ENCODE measurements at regions not wholly inside any gene's neighbourhood (a gene's known extent, or its start where the extent isn't known, plus 50 kb on each side); places are given as distances from the start of the nearest gene placed in this dataset.

- TF ChIP-seq HDAC1 (IDR thresholded peaks at IDR 0.05), result no peak
- TF ChIP-seq ZNF253 (CRISPR knock-in tag; conservative IDR thresholded peaks at IDR 0.05), result no peak
- TF ChIP-seq SETDB1 (IDR thresholded peaks at IDR 0.05; ENCODE audit: low read length), result no peak
- TF ChIP-seq KAT2B (IDR thresholded peaks at IDR 0.05; ENCODE audit: low read depth, low read length), result no peak
- no peak for TF ChIP-seq FOXK2 (conservative IDR thresholded peaks at IDR 0.05 in 1 of 2, IDR thresholded peaks at IDR 0.05 in 1 of 2; ENCODE audit: low read depth in 2 of 2)
- TF ChIP-seq GABPB2 (CRISPR knock-in tag; conservative IDR thresholded peaks at IDR 0.05), result no peak
Observed at GRCh38 chr6:130676773-130677144, 150.4 kb upstream of the SMLR1 start (continued).

GRCh38 chr6:130677312-130677711, 149.9 kb upstream of the SMLR1 start:
- H3K9me3 ChIP-seq (replicated peaks; ENCODE audit: control insufficient read depth, insufficient read depth, low read depth, low read length), result no peaks in the 10 kb centered on the region
- no peak overlapping the region for H2AFZ ChIP-seq (ENCODE audit: low read depth, low read length)
- in situ Hi-C loops (cut with MboI) (no loop called here), intact Hi-C loops (cut with micrococcal nuclease) (no loop called here)
- no TSS peak for BruUV-seq (replicated peaks)
- FAIRE-seq (no peak), DNase-seq (ENCODE audit: extremely low read depth in 1 of 4, low spot score in 3 of 4) (no peak), ATAC-seq (no peak)
- ChIA-PET CTCF (ENCODE audit: low intra/inter-chr PET ratio) (no interaction called here), POLR2A (interaction anchor here (1.0 kb wide), 1 partner anchor 10 kb away, joined by 3 read pairs; no protein-coding TSS in a partner anchor)
- no peak overlapping the region for H3K4me3 ChIP-seq
- H3K4me2 ChIP-seq (ENCODE audit: insufficient read depth, low read length), result no peak overlapping the region
- no peaks in the 10 kb centered on the region for H3K9me1 ChIP-seq (ENCODE audit: control insufficient read depth, insufficient read depth, low read length)
- H3K27ac ChIP-seq (ENCODE audit: extremely low read depth, low read depth, low read length), result no peak overlapping the region
- H3K27me3 ChIP-seq (ENCODE audit: control insufficient read depth in 2 of 2, insufficient read depth in 2 of 2, low read length in 2 of 2), result no peaks in the 10 kb centered on the region
- no peaks in the 10 kb centered on the region for H3K4me1 ChIP-seq (replicated peaks in 1 of 2; ENCODE audit: control insufficient read depth in 2 of 2, insufficient read depth in 2 of 2, low read length in 2 of 2)
- no peaks in the 10 kb centered on the region for H3K36me3 ChIP-seq (ENCODE audit: control insufficient read depth, insufficient read depth, low read length)
- no peak overlapping the region for H3K9ac ChIP-seq (ENCODE audit: insufficient read depth in 1 of 2, low read depth in 2 of 2, low read length in 2 of 2)
- no peaks in the 10 kb centered on the region for H4K20me1 ChIP-seq (replicated peaks; ENCODE audit: control insufficient read depth, insufficient read depth, low read length)
- TF ChIP-seq NONO (IDR thresholded peaks at IDR 0.05; ENCODE audit: low read depth in 2 of 2, low read length in 1 of 2), result no peak
- TF ChIP-seq NUFIP1 (IDR thresholded peaks at IDR 0.05; ENCODE audit: partially characterized antibody), result no peak
- TF ChIP-seq CCNT2 (IDR thresholded peaks at IDR 0.05; ENCODE audit: borderline replicate concordance, extremely low read depth, insufficient read length, low read depth, low read length), result no peak
- TF ChIP-seq MED1 (CRISPR knock-in tag; IDR thresholded peaks at IDR 0.05; ENCODE audit: borderline replicate concordance), result no peak
- no peak for TF ChIP-seq CREB1 (IDR thresholded peaks at IDR 0.05)
- TF ChIP-seq CREB1 (CRISPR knock-in tag; IDR thresholded peaks at IDR 0.05), result no peak
- no peak for TF ChIP-seq TCFL5 (CRISPR knock-in tag; conservative IDR thresholded peaks at IDR 0.05)
- H3K79me2 ChIP-seq (ENCODE audit: control insufficient read depth, insufficient read depth, low read length), result no peaks in the 10 kb centered on the region
